RWPE1 (cell line): ENCODE measurements at regions not wholly inside any gene's neighbourhood (a gene's known extent, or its start where the extent isn't known, plus 50 kb on each side); places are given as distances from the start of the nearest gene placed in this dataset.

Source experiments
- CTCF ChIA-PET: fragments of 350-600 bp; sonication (Branson Sonifier 250); formaldehyde crosslinking; extraction: SDS; loops from one replicate; lab custom pipeline; 2021; lab: Yijun Ruan, JAX
- POLR2A ChIA-PET: fragments of 400-600 bp; formaldehyde crosslinking; extraction: SDS; loops from one replicate; lab custom pipeline; 2020; ENCODE audit warnings: antibody characterized with exemption; ENCODE audit not compliant: low non-redundant PET; lab: Yijun Ruan, JAX
- DNase-seq: peaks from one replicate; pipeline ENCODE4 v3.0.0; 2012; ENCODE audit warnings: low spot score
- H3K27ac ChIP-seq: fragments of 450-650 bp; 2 replicates; pipeline ENCODE4 v1.5.1; 2017
- CTCF ChIP-seq: fragments of 450-650 bp; conservative IDR thresholded peaks from 2 replicates; pipeline ENCODE4 v1.5.1; 2017; ENCODE audit warnings: low read depth, mild to moderate bottlenecking

- H3K27ac ChIP-seq = no peak overlapping the region
- POLR2A ChIA-PET = no interaction called here
- CTCF ChIA-PET = no interaction called here
- no peak for DNase-seq
- TF ChIP-seq CTCF = no peak
Observed at GRCh38 chrX:127577884-127578283, 474.3 kb downstream of the ACTRT1 start.

DNA sequence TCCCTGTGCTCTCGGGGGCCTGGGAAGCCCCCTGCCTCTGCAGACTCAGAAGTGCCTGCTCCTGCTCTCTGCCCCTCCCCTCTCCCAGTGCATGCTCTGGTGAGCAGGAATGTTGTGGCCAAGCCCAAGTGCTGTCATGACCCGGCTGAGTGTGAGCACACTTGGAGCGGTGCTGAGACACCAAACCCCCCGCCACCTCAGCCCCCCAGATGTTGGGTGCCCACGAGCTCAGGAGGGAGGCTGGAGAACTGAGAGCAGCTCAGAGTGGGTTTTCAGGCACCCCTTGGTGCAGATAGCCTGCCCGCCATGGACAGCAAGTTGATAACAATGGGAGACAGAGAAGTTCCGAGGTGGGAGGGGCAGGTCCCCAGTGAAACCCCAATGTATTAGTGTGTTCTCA lies 477.4 kb downstream of the ACTRT1 start:
- DNase-seq = no peak
- CTCF ChIA-PET = no interaction called here
- no peak for TF ChIP-seq CTCF
- no peak overlapping the region for H3K27ac ChIP-seq
- POLR2A ChIA-PET = no interaction called here

DNA sequence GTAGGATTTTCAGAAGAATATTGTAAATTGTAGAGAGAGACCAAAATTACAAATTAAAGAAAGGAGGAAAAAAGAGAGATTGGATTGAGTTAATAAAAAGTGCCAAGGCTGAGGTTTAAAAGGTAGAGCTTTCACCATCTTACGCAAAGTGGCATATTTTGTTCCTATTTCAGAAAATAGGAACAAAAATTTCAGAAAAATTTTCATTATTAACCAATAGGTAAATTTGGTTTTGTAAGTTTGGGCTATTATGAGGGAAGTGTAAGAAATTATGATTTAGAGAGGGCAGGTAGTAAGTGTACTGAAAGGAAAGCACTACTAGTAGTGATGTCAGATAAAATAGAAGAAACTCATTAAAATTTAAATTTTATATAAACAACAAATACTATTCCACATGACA lies 479.7 kb downstream of the ACTRT1 start:
- no peak for TF ChIP-seq CTCF
- POLR2A ChIA-PET = no interaction called here
- CTCF ChIA-PET = no interaction called here

DNA sequence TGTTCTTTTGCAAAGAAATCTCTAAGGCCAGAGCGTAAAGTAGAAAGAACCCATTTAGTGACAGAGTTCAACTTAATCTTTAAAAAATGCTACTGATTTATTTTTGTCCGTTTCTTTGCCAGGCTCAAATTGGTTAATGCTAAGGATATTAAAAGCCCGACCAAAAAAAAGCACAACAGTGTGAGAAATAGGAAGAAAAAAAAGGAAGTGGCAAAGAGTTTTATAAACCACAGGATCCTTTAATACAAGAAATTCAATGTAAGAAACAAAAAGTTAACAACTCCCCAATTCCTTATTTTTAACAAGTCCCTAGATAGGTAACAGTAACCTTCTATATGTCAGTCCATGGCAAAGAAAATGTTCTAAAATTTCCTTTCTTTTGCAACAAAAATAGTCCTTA lies 480.4 kb downstream of the ACTRT1 start:
- H3K27ac ChIP-seq = no peak overlapping the region
- ChIA-PET POLR2A (no interaction called here), CTCF (interaction anchor here (0.6 kb wide), 1 partner anchor 19 kb away, joined by 5 read pairs; no protein-coding TSS in a partner anchor)
- DNase-seq = no peak
- TF ChIP-seq CTCF = no peak

More for the DNA sequence above, 479.7 kb downstream of the ACTRT1 start:
- DNase-seq = no peak
- H3K27ac ChIP-seq = no peak overlapping the region

DNA sequence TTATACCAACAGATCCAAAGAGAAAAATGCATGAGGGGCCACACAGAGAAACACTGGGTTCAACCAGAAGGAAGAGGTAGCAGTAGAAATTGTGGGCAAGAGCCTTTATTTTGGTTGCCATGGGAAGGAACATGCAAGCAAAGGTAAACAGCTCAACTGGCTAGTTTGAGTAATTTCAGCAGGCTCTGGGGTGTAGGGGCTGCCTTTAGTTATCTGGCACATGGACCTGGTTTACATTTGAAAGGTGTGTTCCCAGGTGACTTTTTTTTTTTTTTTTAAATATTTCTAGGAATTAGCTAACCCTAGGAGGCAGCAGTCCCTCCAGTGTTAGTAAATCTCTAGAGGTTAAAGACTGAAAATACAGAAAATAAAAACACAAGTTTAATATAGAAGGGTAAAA lies 481.9 kb downstream of the ACTRT1 start:
- ChIA-PET CTCF (no interaction called here), POLR2A (no interaction called here)
- no peak for TF ChIP-seq CTCF

DNA sequence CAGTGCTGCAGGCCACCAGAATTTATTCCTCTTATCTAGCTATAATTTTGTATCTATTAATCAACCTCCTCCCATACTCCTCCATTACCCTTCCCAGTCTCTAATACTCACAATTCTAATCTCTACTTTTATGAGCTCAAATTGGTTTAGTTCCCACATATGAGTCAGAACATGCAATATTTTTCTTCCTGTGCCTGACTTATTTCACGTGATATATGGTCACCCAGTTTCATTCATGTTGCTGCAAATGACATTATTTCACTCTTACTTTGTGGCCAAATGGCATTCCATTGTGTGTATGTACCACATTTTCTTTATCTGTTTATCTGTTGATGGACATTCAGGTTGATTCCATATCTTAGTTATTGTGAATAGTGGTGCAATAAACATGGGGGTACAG lies 483.5 kb downstream of the ACTRT1 start:
- no peak for TF ChIP-seq CTCF
- ChIA-PET POLR2A (no interaction called here), CTCF (interaction anchor here (0.6 kb wide), 1 partner anchor 957 kb away, joined by 3 read pairs; no protein-coding TSS in a partner anchor)
- H3K27ac ChIP-seq = no peak overlapping the region
- DNase-seq = no peak

More for the DNA sequence above, 481.9 kb downstream of the ACTRT1 start:
- no peak for DNase-seq
- H3K27ac ChIP-seq = no peak overlapping the region
